HG03558 (cell line): ENCODE measurements at regions not wholly inside any gene's neighbourhood (a gene's known extent, or its start where the extent isn't known, plus 50 kb on each side); places are given as distances from the start of the nearest gene placed in this dataset.
"Not testable (repeated sequence)": the region's sequence is repeated elsewhere in the genome, so short reads cannot be mapped to it uniquely, and the experiment has no call there.

ENCODE experiments used
- ATAC-seq: cut with Tn5 transposase; IDR thresholded peaks from one replicate; pipeline ENCODE4 v1.9.1; 2021; ENCODE audit warnings: moderate number of reproducible peaks; ENCODE audit not compliant: unreplicated experiment; ENCODE audit errors: extremely low read depth

GRCh38 chr11:87779276-87780067 lies 395.8 kb downstream of the RAB38 start:
- no peak for ATAC-seq

DNA sequence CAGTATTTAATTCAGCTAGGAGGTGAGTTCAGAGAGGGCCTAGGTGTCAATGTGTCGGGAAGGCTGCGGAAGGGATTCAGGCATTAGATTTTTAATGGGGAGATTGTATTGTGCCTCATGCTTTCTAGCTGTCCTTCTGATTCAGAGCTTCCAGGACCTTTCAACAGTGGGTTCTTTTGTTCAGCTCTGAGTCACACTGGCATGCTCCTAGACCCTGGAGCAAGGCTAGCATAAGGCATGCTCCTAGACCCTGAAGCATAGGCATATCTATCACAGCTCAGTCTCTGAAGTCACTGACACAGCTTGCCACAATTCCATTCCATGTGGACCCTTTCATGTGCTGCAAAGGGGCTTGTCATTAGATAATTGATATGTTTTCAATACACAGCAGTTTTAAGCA lies 396.9 kb downstream of the RAB38 start:
- no peak for ATAC-seq

DNA sequence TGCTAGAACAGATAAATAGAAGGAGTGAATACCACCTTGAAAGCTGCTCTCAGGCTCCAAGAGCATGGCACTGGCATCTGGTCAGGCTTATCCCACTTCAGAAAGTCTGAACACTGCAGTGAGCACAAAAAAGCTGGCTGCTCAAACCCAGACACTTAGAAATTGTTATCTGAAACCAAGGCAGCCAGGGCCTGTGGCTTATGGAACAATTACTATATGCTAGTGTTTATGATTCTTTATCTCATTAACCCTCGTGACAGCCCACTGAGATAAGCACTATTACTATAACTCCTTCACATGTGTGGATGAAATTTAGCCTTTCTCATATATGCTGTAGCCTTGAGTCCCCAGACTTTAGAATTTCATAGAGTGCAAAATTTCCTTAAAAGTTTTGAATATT lies 400.2 kb downstream of the RAB38 start:
- ATAC-seq: no peak

DNA sequence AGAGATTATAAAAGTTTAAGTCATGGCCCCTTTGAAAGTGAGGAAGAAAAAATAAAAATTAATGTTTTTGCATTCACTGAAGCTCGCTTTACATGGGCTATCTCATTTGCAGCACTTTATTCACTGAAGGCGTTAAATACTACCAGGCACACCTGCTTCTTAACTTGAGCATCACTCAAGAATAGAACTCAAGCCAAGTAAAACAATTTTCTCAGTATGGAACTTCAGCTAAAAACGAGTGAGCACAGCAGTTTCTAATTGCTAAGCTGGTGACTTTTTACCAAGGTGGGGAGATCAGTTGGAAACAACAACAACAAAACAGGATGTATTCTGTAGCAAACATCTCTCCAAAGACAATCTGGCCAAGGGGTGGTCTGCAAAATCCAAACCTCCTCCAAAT lies 405.6 kb downstream of the RAB38 start:
- ATAC-seq: no peak

DNA sequence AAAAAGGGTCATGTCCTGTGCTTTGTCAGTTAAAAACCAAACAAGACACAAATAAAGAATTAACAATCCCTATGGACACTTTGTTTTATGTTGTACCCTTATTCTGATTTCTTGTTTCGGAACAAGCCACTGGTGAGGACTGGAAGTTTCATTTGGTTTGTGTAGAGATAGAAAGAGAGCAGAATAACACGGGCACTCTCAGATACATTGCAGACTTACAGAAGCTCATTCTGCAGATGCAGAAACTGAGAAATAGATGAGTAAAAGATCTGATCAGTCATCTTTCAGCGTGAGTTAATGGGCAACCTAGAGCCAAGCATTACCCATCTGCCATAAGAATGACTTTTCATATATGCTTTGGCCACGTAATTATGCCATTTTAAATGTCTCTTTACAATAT lies 407.6 kb downstream of the RAB38 start:
- ATAC-seq: no peak

DNA sequence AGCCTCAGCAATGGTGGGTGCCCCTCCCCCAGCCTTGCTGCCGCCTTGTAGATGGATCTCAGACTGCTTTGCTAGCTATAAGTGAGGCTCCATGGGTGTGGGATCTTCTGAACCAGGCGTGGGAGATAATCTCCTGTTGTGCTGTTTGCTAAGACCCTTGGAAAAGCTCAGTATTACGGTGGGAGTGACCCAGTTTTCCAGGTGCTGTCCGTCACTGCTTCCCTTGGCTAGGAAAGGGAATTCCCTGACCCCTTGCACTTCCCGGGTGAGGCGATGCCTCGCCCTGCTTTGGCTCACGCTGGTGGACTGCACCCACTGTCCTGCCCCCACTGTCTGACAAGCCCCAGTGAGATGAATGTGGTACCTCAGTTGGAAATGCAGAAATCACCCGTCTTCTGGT lies 411.2 kb downstream of the RAB38 start:
- not testable (repeated sequence) for ATAC-seq

DNA sequence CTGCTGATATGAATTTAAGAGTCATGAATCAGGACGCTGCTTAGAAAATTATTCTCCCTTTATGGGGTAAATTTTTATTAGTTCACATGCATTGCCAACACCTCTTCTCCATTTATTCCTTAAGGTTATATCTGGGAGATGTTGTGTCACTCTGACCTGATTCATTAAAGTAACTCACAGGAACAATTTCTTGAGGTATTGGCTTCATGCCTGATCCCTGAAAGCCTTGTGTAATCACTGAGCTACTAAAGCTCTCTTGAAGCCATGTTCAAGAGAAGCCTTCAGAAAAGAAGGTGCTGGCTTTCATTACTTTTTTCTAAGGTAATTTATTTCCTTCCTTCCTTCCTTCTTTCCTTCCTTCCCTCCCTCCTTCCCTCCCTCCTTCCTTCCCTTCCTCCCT lies 420.6 kb downstream of the RAB38 start:
- ATAC-seq: no peak

GRCh38 chr11:87753143-87753542 lies 422.1 kb downstream of the RAB38 start:
- ATAC-seq: no peak

GRCh38 chr11:87743007-87743406 lies 432.2 kb downstream of the RAB38 start:
- no peak for ATAC-seq

- no peak for ATAC-seq
Measured at GRCh38 chr11:87740968-87741367, 434.3 kb downstream of the RAB38 start.

DNA sequence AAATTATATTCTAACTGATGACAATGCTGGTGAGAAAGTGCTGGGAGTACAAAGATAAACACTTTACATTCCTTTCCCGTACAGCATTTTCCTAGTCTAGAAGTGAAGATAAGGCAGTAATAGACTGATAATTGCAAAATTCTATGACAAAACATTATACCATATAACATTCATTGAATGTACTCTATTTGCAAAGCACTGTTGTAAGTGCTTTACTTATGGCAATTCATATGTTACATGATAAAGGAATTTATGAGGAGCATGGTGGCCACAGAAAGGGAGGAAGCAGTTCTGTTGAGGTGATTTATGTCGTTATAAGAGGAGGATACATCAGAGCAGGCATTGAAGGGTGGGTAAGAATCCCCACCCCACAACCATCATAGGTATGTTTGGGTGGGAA lies 434.8 kb downstream of the RAB38 start:
- ATAC-seq: no peak

DNA sequence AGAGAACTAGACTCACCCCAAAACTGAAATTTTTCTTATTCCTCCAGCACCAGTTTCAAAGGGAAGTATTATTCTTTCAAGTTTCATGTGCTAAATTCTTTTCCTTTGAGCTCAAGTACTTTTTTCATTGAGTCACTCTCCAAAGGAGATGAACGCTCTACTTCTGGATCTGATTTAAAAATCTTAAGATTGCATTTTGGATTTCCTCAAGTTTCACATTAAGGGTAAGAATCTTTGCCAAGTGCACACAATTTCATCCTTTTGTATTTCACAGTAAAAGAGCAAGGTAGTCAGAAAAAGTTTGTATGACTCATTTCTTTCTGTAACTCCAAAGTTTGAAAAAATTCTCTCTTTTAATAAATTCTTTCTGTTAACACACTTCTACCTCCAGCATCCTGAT lies 435.5 kb downstream of the RAB38 start:
- ATAC-seq: no peak

DNA sequence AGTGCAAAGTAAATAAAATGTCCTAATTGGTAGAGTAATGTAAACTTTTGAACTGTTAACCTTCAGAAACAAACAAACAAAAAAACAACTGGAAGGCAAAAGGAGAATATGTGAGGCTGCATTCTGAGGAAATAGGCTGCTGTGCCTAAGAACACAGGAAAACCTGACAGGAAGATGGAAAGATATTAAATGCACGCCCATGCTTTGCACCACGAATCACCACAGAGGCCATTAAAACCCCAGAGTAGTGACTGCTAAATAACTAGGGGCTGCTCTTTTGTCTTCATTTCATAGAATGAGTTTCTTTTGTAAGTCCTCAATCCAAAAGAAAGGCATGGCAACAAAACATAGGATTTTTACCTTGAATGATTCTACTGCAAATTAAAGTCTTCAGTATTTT lies 436.0 kb downstream of the RAB38 start:
- ATAC-seq: no peak

- ATAC-seq: no peak
Measured at GRCh38 chr11:87736928-87737327, 438.3 kb downstream of the RAB38 start.

GRCh38 chr11:87726506-87726905 lies 448.7 kb downstream of the RAB38 start:
- no peak for ATAC-seq

DNA sequence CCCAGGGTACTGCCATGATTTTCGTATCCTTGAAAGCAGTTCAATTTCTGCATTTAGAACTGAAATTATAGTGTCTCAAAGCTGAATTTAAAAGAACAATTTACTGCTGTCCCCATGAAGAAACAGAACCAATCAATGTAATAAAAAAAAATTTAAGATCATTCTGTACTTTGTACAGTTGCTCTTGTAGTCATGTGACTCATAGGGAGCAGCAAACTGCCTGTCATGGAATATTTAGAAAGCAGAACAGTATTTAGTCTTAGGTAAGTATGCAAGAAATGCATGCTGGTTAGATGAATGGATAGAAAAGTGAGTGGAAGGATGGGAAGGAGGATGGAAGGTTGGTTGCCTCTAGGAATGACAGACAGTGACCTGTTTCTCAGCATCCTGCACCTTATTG lies 450.9 kb downstream of the RAB38 start:
- no peak for ATAC-seq

DNA sequence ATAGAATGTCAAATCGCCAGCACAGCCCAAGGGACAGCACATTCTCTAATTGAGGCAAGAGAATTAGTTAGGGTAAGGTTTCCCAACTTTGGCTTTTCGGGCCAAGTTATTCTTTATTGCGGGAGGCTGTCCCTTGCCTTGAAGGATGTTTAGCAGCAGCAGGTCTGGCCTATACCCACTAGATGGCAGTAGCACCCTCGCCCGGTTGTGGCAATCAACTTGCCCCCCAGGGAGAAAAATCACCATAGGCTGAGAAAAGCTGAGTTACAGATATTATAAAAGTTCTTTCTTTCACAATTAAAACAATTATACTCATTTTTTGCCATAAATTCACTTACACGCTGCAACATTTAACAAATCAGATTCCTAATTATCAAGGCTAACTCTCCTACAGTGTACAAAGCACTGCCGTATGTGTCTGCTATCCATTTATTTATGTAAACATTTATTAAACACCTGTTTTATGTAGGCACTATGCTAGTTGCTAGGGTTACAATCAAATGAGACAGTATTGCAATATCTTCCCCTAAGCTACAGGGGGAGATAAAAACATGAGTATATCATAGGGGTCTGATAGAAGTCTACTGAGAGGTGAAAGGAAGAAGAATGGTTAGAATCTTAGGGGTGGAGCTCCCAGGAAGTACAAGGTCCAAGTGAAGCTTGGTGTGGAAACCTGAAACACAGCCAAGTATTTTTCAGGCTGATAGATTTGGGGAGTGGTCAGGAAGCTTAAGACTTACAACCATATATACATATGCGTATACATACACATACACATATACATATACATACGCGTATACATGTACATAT lies 452.3 kb downstream of the RAB38 start:
- no peak for ATAC-seq

DNA sequence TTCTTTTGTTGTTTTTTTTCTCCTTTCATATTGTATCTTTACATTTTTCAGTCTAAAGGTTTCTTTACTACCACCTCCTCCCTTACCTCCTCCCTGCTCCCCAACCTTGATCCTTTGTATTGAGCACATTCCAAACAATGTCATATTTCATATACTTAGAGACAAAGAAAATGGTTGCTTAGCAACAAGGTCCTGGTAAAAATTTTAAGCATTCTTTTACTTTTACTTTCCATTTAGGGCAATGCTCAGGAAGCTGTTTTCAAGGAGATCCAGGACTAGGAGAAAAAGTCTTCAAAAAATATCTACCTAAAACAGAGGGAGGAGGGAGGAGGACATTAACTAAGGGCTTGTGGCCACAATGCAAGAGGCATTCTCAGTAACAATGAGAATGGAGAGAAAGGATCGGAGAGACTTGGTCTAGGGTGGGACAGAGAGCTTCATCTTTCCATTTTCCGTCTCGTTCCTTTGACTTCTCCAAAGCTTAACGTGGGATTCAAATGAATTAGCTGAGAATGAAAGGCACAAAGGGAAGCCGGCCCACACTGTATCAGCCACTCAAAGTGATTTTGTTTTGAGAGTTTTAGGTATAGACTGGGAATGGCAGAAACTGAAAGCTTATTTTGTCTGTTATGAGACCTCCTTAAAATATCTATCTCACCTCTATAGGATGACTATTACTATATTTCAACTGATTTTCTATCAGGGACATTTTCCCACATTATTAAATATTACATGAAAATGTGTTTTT lies 455.7 kb downstream of the RAB38 start:
- no peak for ATAC-seq

- ATAC-seq: no peak
Measured at GRCh38 chr11:87712802-87713202, 462.4 kb downstream of the RAB38 start.

- no peak for ATAC-seq
Measured at GRCh38 chr11:87712391-87712790, 462.9 kb downstream of the RAB38 start.

- ATAC-seq: not testable (repeated sequence)
Measured at GRCh38 chr11:87703589-87703988, 471.7 kb downstream of the RAB38 start.
